ENCODE measurements at regions not wholly inside any gene's neighbourhood (a gene's known extent, or its start where the extent isn't known, plus 50 kb on each side); places are given as distances from the start of the nearest gene placed in this dataset.

DNA sequence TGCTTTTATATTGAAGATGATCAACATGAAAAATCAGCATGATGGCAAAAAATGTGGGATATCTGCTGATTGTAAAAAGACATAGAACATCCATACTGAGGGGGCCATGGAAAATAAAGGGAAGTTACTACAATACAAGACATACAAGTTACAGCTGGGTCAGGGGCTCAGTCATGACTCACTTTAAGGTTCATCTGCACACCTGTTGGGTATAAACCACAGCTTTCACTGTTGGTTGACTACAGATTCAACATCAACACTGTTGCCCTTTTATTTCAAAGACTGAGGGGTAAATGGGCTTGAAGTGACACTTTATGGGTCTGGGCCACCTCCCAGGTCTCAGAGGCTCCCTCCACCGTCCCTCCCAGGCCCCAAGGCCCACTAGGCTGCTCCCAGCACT, 98.1 kb upstream of the IRS2 start:
- H3K4me3 ChIP-seq (ENCODE audit: low read length), result no peak overlapping the region
- TF ChIP-seq, protein P1, sequence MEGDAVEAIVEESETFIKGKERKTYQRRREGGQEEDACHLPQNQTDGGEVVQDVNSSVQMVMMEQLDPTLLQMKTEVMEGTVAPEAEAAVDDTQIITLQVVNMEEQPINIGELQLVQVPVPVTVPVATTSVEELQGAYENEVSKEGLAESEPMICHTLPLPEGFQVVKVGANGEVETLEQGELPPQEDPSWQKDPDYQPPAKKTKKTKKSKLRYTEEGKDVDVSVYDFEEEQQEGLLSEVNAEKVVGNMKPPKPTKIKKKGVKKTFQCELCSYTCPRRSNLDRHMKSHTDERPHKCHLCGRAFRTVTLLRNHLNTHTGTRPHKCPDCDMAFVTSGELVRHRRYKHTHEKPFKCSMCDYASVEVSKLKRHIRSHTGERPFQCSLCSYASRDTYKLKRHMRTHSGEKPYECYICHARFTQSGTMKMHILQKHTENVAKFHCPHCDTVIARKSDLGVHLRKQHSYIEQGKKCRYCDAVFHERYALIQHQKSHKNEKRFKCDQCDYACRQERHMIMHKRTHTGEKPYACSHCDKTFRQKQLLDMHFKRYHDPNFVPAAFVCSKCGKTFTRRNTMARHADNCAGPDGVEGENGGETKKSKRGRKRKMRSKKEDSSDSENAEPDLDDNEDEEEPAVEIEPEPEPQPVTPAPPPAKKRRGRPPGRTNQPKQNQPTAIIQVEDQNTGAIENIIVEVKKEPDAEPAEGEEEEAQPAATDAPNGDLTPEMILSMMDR (IDR thresholded peaks at IDR 0.05; ENCODE audit: insufficient read depth, low read depth, low read length, missing control alignments), result no peak
- DNase-seq (ENCODE audit: low read depth), result no peak

DNA sequence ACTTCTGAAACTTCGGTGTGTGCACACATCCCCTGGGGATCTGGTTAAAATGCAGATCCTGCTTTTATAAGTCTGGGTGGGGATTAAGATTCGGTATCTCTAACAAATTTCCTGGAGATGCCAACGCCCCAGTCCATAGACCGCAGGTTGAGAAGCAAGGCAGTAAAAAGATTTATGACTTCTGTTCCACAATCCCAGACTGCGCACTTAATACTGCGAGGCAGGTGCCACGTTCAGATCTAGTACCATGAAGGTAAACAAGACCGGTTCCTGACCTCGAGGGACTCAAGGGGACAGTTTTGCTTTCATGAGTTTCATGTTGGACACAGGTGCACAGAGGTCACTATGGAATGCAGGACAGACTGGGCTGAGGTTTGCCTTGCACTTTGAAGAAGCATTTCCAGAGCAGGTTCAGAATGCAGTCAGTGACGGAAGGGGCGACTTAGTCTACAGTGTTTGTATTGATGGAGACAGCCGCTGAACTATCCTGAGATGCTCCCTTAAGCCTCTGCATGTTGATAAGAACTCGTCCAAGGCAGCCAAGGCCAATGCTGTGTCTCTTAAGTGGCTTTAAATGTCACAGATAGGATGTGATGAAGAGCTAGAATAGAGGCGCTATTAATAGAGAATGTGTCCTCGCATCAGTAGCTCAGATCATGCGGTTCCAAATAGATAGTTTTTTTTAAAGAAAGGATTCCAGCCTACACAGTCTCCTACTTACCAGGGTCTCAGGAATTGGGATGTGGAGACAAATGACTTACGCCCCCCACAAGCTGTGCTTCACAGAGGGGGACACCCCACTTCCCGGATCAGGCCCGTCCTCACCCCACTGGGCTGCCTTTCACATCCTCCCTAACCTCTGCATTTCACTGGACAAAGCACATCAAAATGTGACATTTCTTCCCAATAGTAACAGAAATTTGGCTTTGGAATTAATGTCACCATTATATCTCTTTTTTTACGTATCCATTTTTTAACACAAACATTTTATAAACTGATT, 97.1 kb upstream of the IRS2 start:
- TF ChIP-seq, protein P1 (IDR thresholded peaks at IDR 0.05; ENCODE audit: insufficient read depth, low read depth, low read length, missing control alignments), result no peak
- DNase-seq (ENCODE audit: low read depth), result no peak
- no peak overlapping the region for H3K4me3 ChIP-seq (ENCODE audit: low read length)

DNA sequence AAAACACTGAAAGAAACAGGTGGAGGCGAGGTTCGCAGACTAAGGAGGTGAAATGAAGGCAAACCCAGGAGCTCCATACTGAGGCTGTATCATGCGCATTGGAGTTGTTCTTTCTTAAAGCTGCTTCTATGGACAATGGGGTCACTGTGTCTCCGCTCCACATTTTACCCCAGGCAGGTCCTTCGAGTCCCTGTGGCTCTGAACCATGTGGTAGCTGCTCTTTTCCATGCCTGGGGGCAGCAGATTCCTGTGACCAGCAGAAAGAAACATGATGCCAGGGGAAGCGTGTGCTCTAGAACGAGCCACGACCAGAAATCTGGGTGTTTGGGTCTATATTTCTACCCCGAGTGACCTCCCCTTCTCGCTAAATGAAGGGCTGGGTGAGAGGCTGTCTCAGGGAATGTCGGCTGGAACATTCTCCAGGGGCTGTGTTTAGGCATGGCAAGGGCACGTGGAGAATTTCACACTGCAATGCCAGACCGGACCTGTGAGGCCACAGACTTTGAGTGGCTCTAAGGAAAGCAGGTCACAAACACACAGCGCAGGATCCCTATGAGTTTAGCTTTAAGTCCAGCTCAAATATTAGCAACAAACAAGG, 95.7 kb upstream of the IRS2 start:
- no peak for DNase-seq (ENCODE audit: low read depth)
- H3K4me3 ChIP-seq (ENCODE audit: low read length), result no peak overlapping the region
- TF ChIP-seq, protein P1 (IDR thresholded peaks at IDR 0.05; ENCODE audit: insufficient read depth, low read depth, low read length, missing control alignments), result no peak

DNA sequence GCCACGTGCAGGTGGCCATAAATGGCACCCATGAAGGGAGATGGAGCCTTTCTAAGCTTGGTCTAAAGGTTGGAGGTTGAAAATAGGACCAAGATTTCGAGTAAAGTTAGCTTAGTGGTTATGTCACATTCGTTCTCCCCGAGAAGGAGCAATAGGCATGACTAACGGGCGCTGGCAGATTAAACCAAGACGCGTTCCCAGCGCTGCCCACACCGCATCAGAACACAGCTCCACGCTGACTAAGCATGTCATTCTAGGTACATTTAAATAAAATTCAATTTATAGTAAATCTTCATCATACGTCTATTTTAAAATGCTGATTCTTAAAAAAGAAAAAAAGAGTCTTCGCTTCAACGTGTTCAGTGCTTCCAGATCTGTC, 95.0 kb upstream of the IRS2 start:
- DNase-seq (ENCODE audit: low read depth), result no peak
- no peak overlapping the region for H3K4me3 ChIP-seq (ENCODE audit: low read length)
- TF ChIP-seq, protein P1 (IDR thresholded peaks at IDR 0.05; ENCODE audit: insufficient read depth, low read depth, low read length, missing control alignments), result no peak

- DNase-seq (ENCODE audit: low read depth), result no peak
- H3K4me3 ChIP-seq (ENCODE audit: low read length), result no peak overlapping the region
- TF ChIP-seq, protein P1 (IDR thresholded peaks at IDR 0.05; ENCODE audit: insufficient read depth, low read depth, low read length, missing control alignments), result no peak
Observed at GRCh38 chr13:109880371-109881346, 94.3 kb upstream of the IRS2 start.

DNA sequence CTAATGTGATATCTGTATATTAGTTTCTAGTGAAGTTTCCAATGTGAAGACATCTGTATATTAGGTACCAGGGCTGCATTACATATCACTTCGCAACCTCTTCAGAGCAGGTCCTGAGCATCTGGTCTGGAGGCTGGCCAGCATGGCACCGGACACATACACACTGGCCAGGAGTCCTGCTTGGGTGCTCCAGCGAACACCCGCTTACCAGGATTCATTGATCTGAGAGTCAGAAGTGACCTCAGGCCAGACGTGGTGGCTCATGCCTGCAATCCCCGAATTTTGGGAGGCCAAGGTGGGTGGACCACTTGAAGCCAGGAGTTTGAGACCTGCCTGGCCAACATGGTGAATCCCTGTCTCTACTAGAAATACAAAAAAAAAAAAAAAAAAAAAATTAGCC, 93.0 kb upstream of the IRS2 start:
- DNase-seq (ENCODE audit: low read depth), result no peak
- H3K4me3 ChIP-seq (ENCODE audit: low read length), result no peak overlapping the region
- TF ChIP-seq, protein P1 (IDR thresholded peaks at IDR 0.05; ENCODE audit: insufficient read depth, low read depth, low read length, missing control alignments), result no peak
